SKM-1 (cell line): ENCODE measurements at regions not wholly inside any gene's neighbourhood (a gene's known extent, or its start where the extent isn't known, plus 50 kb on each side); places are given as distances from the start of the nearest gene placed in this dataset.

Source experiments
- DNase-seq: peaks from one replicate; lab custom pipeline; 2025; ENCODE audit not compliant: unreplicated experiment; lab: John Stamatoyannopoulos, UW

GRCh38 chr6:19502301-19502700, 334.9 kb upstream of the ID4 start:
- no peak for DNase-seq

GRCh38 chr6:19515939-19516338, 321.2 kb upstream of the ID4 start:
- no peak for DNase-seq

DNA sequence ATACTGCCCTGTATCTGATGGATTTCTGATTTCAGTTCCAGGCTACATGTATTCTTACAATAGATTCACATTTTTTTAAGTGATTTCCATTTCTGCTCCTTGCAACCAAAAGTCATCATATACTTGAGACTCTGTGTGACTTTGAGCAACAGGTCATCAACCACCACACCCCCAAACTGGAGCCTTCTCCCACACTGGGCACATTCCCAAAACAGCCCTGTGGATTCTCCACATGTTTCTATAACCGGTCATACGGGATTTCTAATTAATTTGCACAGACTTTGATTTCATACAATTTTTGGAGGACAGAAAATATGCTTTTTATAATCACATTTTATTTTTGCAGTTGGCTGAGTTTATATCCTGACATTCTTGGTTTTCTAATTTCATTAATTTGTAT, 317.2 kb upstream of the ID4 start:
- DNase-seq, result no peak

DNA sequence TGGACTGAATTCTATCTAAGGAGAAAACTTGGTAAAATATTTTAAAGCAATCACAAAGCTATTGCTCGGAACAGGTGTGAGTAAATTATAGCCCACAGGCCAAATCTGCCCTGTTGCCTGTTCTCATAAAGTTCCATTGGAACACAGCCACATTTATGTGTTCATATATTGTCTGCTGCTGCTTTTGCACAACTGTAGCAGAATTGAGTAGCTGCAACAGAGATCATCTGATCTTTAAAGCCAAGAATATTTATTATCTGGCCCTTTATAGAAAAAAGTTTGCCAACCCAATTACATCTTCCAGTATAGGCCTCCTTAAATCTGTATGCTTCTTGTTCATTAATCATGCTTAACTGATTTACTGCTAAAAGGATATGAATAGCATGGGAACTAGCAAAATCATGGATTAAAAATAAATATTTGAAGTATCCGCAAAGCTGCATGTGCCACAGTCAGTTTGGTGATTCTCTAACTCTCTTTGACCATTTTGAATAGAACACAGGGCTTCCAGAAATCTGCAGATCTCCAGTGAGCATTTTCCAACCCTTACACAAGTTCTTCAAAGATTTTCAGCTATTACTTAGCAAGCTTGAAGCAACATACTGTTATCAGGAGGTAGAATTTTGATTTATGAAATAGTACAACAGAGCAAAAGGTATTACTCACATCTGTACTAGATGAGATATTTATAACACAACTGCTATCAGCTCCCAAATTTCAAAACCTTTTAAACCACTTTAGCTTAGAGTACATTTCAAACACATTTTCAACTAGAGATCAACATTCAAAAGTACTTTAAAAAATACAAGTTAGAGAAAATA, 312.6 kb upstream of the ID4 start:
- DNase-seq, result no peak

DNA sequence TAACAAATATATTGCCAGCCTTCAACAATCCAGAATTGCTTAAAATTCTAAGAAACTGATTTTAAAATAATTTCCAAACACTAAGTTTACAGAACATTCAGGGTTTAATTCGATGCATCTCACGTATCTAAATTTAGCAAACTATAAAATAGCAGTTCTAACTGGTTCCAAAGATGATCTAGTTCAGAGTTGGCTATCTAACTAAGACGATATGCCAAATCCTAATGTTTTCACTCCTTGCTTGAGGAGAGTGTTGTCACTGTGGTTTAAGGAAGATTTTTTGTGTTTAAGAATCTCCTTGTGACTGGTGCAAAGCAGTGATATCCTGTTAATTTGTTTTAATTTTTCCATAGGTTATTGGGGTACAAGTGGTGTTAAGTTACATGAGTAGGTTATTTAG, 311.5 kb upstream of the ID4 start:
- DNase-seq, result no peak

GRCh38 chr6:19530188-19530587, 307.0 kb upstream of the ID4 start:
- no peak for DNase-seq

- DNase-seq, result no peak
These were observed 301.8 kb upstream of the ID4 start for GRCh38 chr6:19535351-19535750.

DNA sequence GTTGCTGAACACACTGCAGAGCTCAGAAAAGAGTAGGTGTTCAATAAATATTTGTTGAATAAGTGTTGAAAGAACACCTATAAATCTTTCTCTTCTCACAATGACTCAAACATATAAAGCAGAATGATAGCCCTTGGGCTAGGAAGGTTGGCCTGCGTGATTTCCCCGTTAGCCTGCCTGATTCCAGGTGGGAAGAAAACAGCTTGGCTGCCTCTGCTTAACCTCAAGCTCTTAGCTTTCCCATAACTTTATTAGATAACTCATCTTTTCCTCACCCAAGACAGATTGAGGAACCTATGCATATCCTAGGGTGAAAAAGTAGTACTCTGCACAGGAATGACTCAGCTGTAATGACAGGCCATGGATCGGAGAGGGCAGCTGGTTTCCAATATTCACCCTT, 300.3 kb upstream of the ID4 start:
- no peak for DNase-seq

DNA sequence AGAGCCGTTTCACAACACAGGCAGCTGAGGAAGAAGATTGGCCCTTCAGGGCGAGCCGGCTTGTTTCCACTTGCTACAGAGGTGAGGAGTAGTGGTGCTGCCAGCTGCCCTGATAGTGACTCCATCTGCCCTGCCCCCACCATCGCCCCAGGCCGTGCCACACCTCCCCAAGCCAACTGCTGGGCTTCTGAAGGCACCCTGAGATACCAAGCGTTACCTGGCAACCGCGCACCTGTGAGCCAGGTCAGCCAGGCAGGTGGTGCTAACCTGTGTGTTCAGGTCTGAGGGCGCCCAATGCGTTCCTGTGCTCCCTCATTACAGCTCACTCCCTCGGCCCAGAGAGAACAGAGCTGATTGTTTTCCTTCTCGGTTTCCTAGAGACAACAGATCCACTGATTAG, 299.1 kb upstream of the ID4 start:
- no peak for DNase-seq

- DNase-seq, result no peak
These were observed 289.7 kb upstream of the ID4 start for GRCh38 chr6:19547507-19547906.

DNA sequence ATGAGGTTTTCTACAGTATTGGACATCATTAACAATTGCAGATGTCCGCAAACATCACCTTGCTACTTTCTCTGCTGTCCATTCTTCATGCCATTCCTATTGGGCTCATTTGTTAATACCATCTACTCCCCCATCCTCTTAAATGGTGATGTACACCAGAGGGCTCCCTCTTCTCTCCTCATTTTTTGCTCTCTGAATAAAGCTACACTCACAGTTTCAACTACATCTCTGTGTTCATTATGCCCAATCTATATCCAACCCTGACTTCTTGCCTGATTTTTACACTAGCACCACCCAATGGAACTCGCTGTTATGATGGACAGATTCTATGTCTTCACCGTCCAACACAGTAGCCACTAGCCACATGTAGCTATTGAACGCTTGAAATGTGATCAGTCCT, 288.1 kb upstream of the ID4 start:
- no peak for DNase-seq

- DNase-seq, result no peak
These were observed 286.8 kb upstream of the ID4 start for GRCh38 chr6:19550380-19550779.

- no peak for DNase-seq
These were observed 285.6 kb upstream of the ID4 start for GRCh38 chr6:19551611-19552010.

GRCh38 chr6:19552076-19552475, 285.1 kb upstream of the ID4 start:
- no peak for DNase-seq

GRCh38 chr6:19552588-19552987, 284.6 kb upstream of the ID4 start:
- no peak for DNase-seq

DNA sequence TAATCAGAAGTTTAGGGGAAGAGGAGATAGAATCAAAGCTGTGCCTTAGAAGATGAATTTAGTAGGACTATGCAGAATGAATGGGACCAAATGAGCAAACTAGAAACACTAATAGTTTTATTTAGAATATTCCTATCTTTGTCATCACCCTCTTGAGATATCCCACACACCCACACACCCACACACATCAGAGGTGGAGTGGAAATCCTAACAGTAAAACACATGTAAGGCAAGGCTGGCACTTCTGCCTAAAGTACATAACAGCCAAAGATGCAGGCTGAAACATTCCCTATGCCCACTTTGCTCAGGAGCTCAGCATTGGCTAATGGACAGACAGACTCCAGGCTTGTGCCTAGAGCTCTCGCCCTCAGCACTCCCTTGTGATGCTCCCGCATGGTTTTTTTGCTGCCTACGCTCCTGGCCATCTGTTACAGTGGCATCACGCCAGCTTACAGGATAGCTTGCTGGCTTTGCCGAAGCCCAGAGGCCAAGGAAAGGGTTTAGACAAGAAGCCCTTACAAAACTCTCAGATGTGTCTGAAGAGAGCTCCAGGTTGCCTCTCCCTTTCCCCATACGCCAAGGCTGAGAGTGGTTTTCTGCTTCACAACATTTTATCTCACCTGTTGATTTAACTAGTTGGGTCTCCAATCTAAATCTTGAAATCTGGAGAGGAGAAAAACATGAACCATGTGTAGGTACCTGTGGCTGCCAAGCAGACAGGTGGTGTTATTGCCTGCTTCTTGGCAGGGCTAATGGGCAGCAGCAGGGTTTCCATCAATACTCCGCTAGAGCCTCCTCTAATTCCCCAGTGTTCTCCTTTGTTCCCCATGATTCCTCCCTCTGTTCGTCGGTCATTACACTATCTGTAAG, 282.6 kb upstream of the ID4 start:
- no peak for DNase-seq

- no peak for DNase-seq
These were observed 280.0 kb upstream of the ID4 start for GRCh38 chr6:19557191-19557590.

- DNase-seq, result no peak
These were observed 279.0 kb upstream of the ID4 start for GRCh38 chr6:19558201-19558600.

DNA sequence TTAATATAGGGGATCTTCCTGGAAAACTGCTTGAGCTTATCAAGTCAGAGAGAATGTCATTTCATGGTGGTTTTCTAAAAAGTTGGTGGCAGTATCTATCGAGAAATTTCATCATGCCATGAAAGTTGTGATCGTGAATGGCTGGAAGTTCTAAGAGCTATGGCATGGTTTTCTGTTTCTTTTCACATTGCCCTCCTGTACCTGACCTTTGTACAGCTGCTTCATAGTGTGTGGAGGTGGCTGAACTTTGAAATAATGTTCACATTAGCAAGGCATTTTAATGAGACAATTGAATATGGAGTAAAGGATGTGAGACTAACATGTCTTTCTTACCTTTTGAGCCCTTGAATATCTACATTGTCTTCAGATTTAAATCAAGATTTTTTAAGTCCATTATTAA, 278.2 kb upstream of the ID4 start:
- DNase-seq, result no peak

- DNase-seq, result no peak
These were observed 274.7 kb upstream of the ID4 start for GRCh38 chr6:19562468-19562867.

- DNase-seq, result no peak
These were observed 267.6 kb upstream of the ID4 start for GRCh38 chr6:19569563-19569962.

- no peak for DNase-seq
These were observed 266.0 kb upstream of the ID4 start for GRCh38 chr6:19571176-19571575.
